ENCODE measurements at regions not wholly inside any gene's neighbourhood (a gene's known extent, or its start where the extent isn't known, plus 50 kb on each side); places are given as distances from the start of the nearest gene placed in this dataset.

- TF ChIP-seq CTCF (IDR thresholded peaks at IDR 0.05; ENCODE audit: poor library complexity): no peak
- TF ChIP-seq EZH2phosphoT487 (IDR thresholded peaks at IDR 0.05; ENCODE audit: low read depth, severe bottlenecking, unreplicated experiment): no peak
- TF ChIP-seq EZH2 (IDR thresholded peaks at IDR 0.05; ENCODE audit: borderline replicate concordance): no peak
Measured at GRCh38 chrX:20538974-20539373, 272.3 kb upstream of the RPS6KA3 start.

Data from hepatocyte (in vitro differentiated cells).